ENCODE measurements at regions not wholly inside any gene's neighbourhood (a gene's known extent, or its start where the extent isn't known, plus 50 kb on each side); places are given as distances from the start of the nearest gene placed in this dataset.

DNA sequence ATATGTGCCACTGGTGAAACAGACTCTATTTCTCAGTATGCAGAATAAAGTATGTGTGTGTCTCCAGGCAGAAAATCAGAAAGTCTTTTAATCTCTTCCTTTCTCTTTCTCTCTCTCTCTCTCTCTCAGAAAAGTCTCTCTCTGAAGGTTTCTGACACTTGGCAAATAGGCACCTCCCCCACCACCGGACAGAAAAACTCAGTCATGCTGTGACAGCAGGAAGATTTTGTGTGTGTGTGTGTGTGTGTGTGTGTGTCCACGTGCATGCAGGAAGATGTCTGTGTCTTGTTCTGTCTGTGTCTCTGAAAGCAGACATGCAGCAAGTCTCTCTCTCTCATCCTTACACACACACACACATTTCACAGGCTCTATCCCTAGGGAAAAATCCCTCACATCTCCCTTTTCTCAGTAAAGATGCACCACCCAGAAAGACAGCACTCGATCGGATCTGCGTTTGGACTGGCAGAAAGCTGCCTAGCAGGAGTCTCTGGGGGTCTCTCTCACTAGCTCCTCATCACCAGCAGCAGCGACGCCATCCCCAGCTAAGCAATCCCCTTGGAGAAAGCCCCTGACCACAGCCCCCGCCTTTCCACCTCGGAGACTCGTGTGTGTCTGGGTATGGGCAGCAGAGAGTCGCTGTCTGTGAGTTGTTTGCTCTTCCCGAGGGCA, 98.3 kb downstream of the EDN3 start:
- in situ Hi-C loops (cut with HindIII; ENCODE audit: low pct_ligation_motif_present, low sequenced_read_pairs) = no loop called here
- no peak for DNase-seq
- H3K27me3 ChIP-seq (replicated peaks) = peaks cover 8% of the 10 kb centered on the region

DNA sequence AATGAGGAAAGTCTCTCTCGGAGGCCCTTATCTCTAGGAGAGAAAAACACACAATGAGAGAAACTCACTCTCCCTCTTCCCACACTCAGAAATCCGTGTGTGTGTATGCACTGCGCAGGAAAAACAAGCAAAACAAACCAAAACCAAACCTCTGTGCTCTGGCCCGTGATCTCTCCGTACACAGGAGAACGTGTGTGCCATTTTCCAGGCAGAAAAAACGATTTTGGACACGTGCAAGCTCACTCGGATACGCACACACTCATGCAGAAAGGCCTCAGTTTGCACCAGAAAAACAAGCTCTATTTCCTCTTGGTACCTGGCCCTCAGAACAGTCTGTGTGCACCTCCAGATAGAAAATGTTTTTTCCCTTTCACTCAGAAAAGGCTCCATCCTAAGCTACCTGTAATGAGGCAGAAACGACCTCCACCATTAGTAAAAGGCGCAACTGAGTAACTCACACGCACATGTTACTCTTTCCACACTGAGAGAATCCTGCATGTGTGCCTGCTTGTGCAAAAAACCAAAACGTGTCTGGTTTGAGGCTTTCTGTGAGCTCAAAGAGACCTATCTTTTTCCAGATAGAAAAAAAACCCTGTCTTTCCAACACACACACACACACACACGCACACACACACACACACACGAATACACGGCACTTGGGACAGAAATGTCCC, 99.2 kb downstream of the EDN3 start:
- no peak for DNase-seq
- no peak overlapping the region for H3K27ac ChIP-seq
- H3K4me3 ChIP-seq (ENCODE audit: low read depth, low read length) = no peak overlapping the region
- TF ChIP-seq, protein P1, sequence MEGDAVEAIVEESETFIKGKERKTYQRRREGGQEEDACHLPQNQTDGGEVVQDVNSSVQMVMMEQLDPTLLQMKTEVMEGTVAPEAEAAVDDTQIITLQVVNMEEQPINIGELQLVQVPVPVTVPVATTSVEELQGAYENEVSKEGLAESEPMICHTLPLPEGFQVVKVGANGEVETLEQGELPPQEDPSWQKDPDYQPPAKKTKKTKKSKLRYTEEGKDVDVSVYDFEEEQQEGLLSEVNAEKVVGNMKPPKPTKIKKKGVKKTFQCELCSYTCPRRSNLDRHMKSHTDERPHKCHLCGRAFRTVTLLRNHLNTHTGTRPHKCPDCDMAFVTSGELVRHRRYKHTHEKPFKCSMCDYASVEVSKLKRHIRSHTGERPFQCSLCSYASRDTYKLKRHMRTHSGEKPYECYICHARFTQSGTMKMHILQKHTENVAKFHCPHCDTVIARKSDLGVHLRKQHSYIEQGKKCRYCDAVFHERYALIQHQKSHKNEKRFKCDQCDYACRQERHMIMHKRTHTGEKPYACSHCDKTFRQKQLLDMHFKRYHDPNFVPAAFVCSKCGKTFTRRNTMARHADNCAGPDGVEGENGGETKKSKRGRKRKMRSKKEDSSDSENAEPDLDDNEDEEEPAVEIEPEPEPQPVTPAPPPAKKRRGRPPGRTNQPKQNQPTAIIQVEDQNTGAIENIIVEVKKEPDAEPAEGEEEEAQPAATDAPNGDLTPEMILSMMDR (IDR thresholded peaks at IDR 0.05; ENCODE audit: low read depth, low read length, missing control alignments) = no peak
- no peaks in the 10 kb centered on the region for H3K36me3 ChIP-seq (replicated peaks)
- in situ Hi-C loops (cut with HindIII; ENCODE audit: low pct_ligation_motif_present, low sequenced_read_pairs) = no loop called here
- H3K27me3 ChIP-seq (replicated peaks) = peaks cover 10% of the 10 kb centered on the region

More for the DNA sequence above, 98.3 kb downstream of the EDN3 start:
- Histone ChIP-seq H3K36me3 (replicated peaks) (no peaks in the 10 kb centered on the region), H3K27ac (no peak overlapping the region), H3K4me3 (ENCODE audit: low read depth, low read length) (no peak overlapping the region)
- TF ChIP-seq, protein P1 (IDR thresholded peaks at IDR 0.05; ENCODE audit: low read depth, low read length, missing control alignments) = no peak

DNA sequence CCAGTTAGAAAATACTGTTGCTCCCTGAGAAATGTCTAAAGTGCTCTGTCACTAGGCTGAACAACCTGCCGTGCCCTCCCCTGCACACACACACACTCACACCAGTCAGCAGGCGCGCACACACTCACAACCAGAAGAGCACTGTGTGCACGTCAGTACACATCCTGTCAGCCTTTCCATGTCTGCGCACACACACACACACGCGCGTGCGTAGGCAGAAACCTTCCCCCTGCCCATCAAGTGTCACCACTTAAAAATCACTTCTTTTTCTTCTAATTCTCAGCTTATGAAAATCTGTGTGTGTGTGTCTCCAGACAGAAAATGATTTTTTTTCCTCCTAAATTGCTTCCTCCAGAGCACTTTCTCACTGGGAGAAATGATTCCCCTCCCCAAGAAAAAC, 100.3 kb downstream of the EDN3 start:
- TF ChIP-seq, protein P1 (IDR thresholded peaks at IDR 0.05; ENCODE audit: low read depth, low read length, missing control alignments) = no peak

DNA sequence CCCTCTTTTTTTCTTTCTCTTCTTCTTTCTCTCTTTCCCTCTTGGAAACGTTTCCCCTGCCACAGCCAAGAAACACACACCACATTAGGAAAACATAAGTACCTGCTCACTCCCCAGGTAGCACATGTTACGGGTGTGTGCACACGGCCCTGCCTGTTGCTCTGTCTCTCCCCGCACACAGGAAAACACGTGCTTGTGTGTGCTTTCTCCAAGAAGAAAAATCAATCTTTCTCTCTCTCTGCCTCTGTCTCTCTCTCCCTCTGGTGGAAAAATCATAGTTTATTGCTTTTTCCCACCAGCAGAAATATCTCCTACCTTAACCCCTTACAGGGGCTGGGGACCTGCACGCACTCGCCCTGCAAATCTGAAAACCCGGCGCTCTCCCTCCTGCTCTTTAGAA, 102.3 kb downstream of the EDN3 start:
- Histone ChIP-seq H3K27ac (no peak overlapping the region), H3K36me3 (replicated peaks) (no peaks in the 10 kb centered on the region), H3K27me3 (replicated peaks) (peaks cover 10% of the 10 kb centered on the region), H3K4me3 (ENCODE audit: low read depth, low read length) (no peak overlapping the region)
- DNase-seq = no peak
- in situ Hi-C loops (cut with HindIII; ENCODE audit: low pct_ligation_motif_present, low sequenced_read_pairs) = no loop called here
- TF ChIP-seq, protein P1 (IDR thresholded peaks at IDR 0.05; ENCODE audit: low read depth, low read length, missing control alignments) = no peak

More for the DNA sequence above, 100.3 kb downstream of the EDN3 start:
- in situ Hi-C loops (cut with HindIII; ENCODE audit: low pct_ligation_motif_present, low sequenced_read_pairs) = no loop called here
- no peak overlapping the region for H3K27ac ChIP-seq
- H3K27me3 ChIP-seq (replicated peaks) = peaks cover 10% of the 10 kb centered on the region
- DNase-seq = no peak
- H3K36me3 ChIP-seq (replicated peaks) = no peaks in the 10 kb centered on the region
- no peak overlapping the region for H3K4me3 ChIP-seq (ENCODE audit: low read depth, low read length)

DNA sequence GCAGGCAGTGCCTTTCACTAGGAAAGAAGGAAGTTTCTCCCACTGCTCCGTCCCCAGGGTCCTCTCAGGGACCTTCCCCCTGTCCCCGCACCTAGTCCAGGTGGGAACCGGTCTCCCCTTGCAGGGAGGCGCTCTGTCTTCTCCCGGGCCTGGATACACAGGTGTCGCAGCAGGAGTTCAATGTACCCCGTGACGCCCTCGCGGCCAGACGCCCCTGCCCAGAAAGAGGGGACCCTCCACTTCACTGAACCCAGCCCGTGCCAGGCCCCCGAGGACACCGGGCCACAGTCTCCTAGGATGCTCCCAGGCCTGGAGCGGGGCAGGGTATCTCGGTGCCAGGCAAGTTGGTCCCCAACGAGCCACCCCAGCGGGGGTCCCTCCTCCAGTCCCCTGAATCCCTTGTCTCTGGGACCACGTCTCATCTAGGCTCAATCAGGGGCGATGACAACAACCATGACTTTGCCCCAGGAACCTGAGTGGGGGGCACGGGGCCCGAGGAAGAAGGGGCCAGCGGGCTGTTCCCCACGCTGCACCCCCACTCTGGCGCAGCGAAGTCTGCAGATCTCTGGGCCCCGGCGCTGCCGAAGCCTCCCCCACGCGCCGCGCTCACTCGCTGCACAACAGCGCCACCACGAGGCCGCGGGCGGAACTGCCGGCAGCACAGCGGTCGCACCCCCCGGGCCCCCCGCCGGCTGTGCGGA, 103.0 kb downstream of the EDN3 start:
- DNase-seq = peak; percentile 1
- H3K4me3 ChIP-seq (ENCODE audit: low read depth, low read length) = no peak overlapping the region

More for the DNA sequence above, 103.0 kb downstream of the EDN3 start:
- no peaks in the 10 kb centered on the region for H3K36me3 ChIP-seq (replicated peaks)
- peaks cover 10% of the 10 kb centered on the region for H3K27me3 ChIP-seq (replicated peaks)
- TF ChIP-seq, protein P1 (IDR thresholded peaks at IDR 0.05; ENCODE audit: low read depth, low read length, missing control alignments) = peak; percentile 52
- in situ Hi-C loops (cut with HindIII; ENCODE audit: low pct_ligation_motif_present, low sequenced_read_pairs) = no loop called here
- no peak overlapping the region for H3K27ac ChIP-seq
